HCT116 (cell line): ENCODE measurements at regions not wholly inside any gene's neighbourhood (a gene's known extent, or its start where the extent isn't known, plus 50 kb on each side); places are given as distances from the start of the nearest gene placed in this dataset.

ENCODE experiments used
- ATAC-seq: fragments of 200-7000 bp; cut with Tn5 transposase; 2 replicates; pipeline ENCODE4 v1.9.1; 2020; ENCODE audit warnings: mild to moderate bottlenecking, moderate library complexity
- BruUV-seq: library from RNA; stranded (reverse); fragments of 400-500 nt; replicated peaks from 2 replicates; lab custom pipeline; 2021; lab: Mats Ljungman, UMichigan
- CTCF ChIA-PET: fragments of 300-600 bp; sonication (Branson Sonifier 250); formaldehyde crosslinking; loops from one replicate; lab custom pipeline; 2021; ENCODE audit warnings: antibody characterized with exemption; lab: Charles Lee
- POLR2A ChIA-PET: fragments of 300-600, 350-600 bp; sonication (Branson Sonifier 250); formaldehyde crosslinking; loops from one replicate; lab custom pipeline; 2021; ENCODE audit warnings: antibody characterized with exemption; lab: Charles Lee
- RAD21 ChIA-PET, 2 experiments: fragments of 300-600 bp; sonication (Branson Sonifier 250); formaldehyde crosslinking; loops; one replicate each; lab custom pipeline; 2023; ENCODE audit warnings: low total read pairs in 2 of 2; ENCODE audit not compliant: uncharacterized antibody in 2 of 2, unreplicated experiment in 2 of 2, low non-redundant PET in 1 of 2; lab: Charles Lee
- DNase-seq: peaks from one replicate; pipeline ENCODE4 v3.0.0-alpha.2; 2010; ENCODE audit warnings: low read depth, low spot score
- H2AFZ ChIP-seq: fragments of 200-600 bp; shearing (Covaris generic), sonication (generic); 2 replicates; pipeline ENCODE4 v1.6.1; 2017; ENCODE audit warnings: low read depth, mixed run types, mixed read lengths, antibody characterized with exemption, low read length; ENCODE audit not compliant: poor library complexity, severe bottlenecking
- H3K27ac ChIP-seq: 2 replicates; pipeline ENCODE4 v1.5.1; 2012; ENCODE audit warnings: low read depth, low read length
- H3K27me3 ChIP-seq: fragments of 200-600 bp; sonication (generic); 2 replicates; pipeline ENCODE4 v1.6.1; 2016; ENCODE audit warnings: mixed run types, low read length, mixed read lengths; ENCODE audit not compliant: insufficient read depth
- H3K36me3 ChIP-seq, 2 experiments: fragments of 200-500 bp in 1 of 2; fragments of 200-600 bp in 1 of 2; sonication (Bioruptor generic) in 1 of 2; sonication (generic) in 1 of 2; 2 replicates each; pipeline versions ENCODE4 v1.5.1 to v1.6.1; 2014 to 2016; ENCODE audit warnings: low read length in 2 of 2, inconsistent platforms in 1 of 2, mixed read lengths in 1 of 2, mixed run types in 1 of 2; ENCODE audit not compliant: insufficient read depth in 2 of 2, control insufficient read depth in 1 of 2
- H3K4me1 ChIP-seq, 2 experiments: fragments of 200-600 bp in 1 of 2; sonication (generic) in 1 of 2; 2 replicates each; pipeline versions ENCODE4 v1.5.1 to v1.6.1; 2012 to 2017; ENCODE audit warnings: low read length in 2 of 2, inconsistent platforms in 1 of 2, mild to moderate bottlenecking in 1 of 2, mixed read lengths in 1 of 2, mixed run types in 1 of 2, moderate library complexity in 1 of 2; ENCODE audit not compliant: insufficient read depth in 2 of 2, control insufficient read depth in 1 of 2
- H3K4me2 ChIP-seq: fragments of 200-600 bp; sonication (generic); 2 replicates; pipeline ENCODE4 v1.6.1; 2017; ENCODE audit warnings: mixed run types, low read length, mixed read lengths
- H3K4me3 ChIP-seq, 2 experiments: fragments of 200-600 bp in 1 of 2; sonication (generic) in 1 of 2; replicated peaks in 1 of 2; 2 replicates each; pipeline ENCODE4 v1.5.1; 2011 to 2016; ENCODE audit warnings: low read length in 2 of 2, control low read depth in 1 of 2, low read depth in 1 of 2, mild to moderate bottlenecking in 1 of 2, mixed read lengths in 1 of 2, mixed run types in 1 of 2
- H3K79me2 ChIP-seq: fragments of 200-600 bp; sonication (generic); 2 replicates; pipeline ENCODE4 v1.6.1; 2017; ENCODE audit warnings: mild to moderate bottlenecking, mixed run types, low read length, moderate library complexity, mixed read lengths; ENCODE audit not compliant: insufficient read depth
- H3K9ac ChIP-seq: fragments of 200-600 bp; sonication (generic); 2 replicates; pipeline ENCODE4 v1.6.1; 2016; ENCODE audit warnings: low read length, mixed read lengths
- H3K9me2 ChIP-seq: fragments of 200-600 bp; sonication (generic), shearing (Covaris generic); 2 replicates; pipeline ENCODE4 v1.6.1; 2017; ENCODE audit warnings: mixed run types, mild to moderate bottlenecking, moderate library complexity; ENCODE audit not compliant: insufficient read depth
- H3K9me3 ChIP-seq, 2 experiments: fragments of 200-500 bp in 1 of 2; fragments of 200-600 bp in 1 of 2; sonication (Bioruptor generic) in 1 of 2; sonication (generic) in 1 of 2; 2 replicates each; pipeline ENCODE4 v1.6.1; 2014 to 2017; ENCODE audit warnings: low read length in 2 of 2, mixed read lengths in 2 of 2, inconsistent platforms in 1 of 2, low read depth in 1 of 2, mild to moderate bottlenecking in 1 of 2, mixed run types in 1 of 2, moderate library complexity in 1 of 2; ENCODE audit not compliant: control insufficient read depth in 1 of 2, insufficient read depth in 1 of 2
- H4K20me1 ChIP-seq: fragments of 200-600 bp; sonication (generic), shearing (Covaris generic); 2 replicates; pipeline ENCODE4 v1.6.1; 2017; ENCODE audit warnings: mixed run types, mild to moderate bottlenecking, moderate library complexity; ENCODE audit not compliant: insufficient read depth
- CBX3 ChIP-seq: IDR thresholded peaks from 2 replicates; pipeline ENCODE4 v1.6.1; 2012; ENCODE audit warnings: low read depth
- CTCF ChIP-seq, 3 experiments: fragments of 200-600 bp in 1 of 3; sonication (generic) in 1 of 3; IDR thresholded peaks in 2 of 3; conservative IDR thresholded peaks in 1 of 3; 2 replicates each; pipeline ENCODE4 v1.5.1; 2012 to 2017; ENCODE audit warnings: low read depth in 2 of 3, low read length in 2 of 3, antibody characterized with exemption in 1 of 3, borderline replicate concordance in 1 of 3, control low read depth in 1 of 3, mild to moderate bottlenecking in 1 of 3, mixed read lengths in 1 of 3, mixed run types in 1 of 3, moderate library complexity in 1 of 3; ENCODE audit not compliant: insufficient read depth in 1 of 3
- FOSL1 ChIP-seq: IDR thresholded peaks from 2 replicates; pipeline ENCODE4 v1.6.1; 2012; ENCODE audit warnings: low read depth
- MAX ChIP-seq: IDR thresholded peaks from 2 replicates; pipeline ENCODE4 v1.6.1; 2012
- POLR2AphosphoS5 ChIP-seq: IDR thresholded peaks from 2 replicates; pipeline ENCODE4 v1.6.1; 2011; ENCODE audit warnings: mild to moderate bottlenecking, low read depth, low read length, moderate library complexity
- SIN3A ChIP-seq: IDR thresholded peaks from 2 replicates; pipeline ENCODE4 v1.6.1; 2012; ENCODE audit warnings: low read depth
- SRF ChIP-seq: IDR thresholded peaks from 2 replicates; pipeline ENCODE4 v1.6.1; 2012; ENCODE audit warnings: low read depth
- intact Hi-C: fragments of 100-400 bp; cut with micrococcal nuclease; formaldehyde crosslinking; loops from 2 replicates; pipeline ENCODE4 v1.10.0; 2022
- TF ChIP-seq, protein P1 (sequence below): IDR thresholded peaks from 2 replicates; pipeline ENCODE4 v1.6.1; 2011; ENCODE audit warnings: mild to moderate bottlenecking, low read length, moderate library complexity; ENCODE audit not compliant: insufficient replicate concordance; ENCODE audit errors: extremely low read depth

GRCh38 chr9:81384911-81385310 is 304.4 kb downstream of the TLE1 start:
- TF ChIP-seq POLR2AphosphoS5: no peak
- ChIA-PET POLR2A (no interaction called here), CTCF (no interaction called here), RAD21 (no interaction called here)
- BruUV-seq: no TSS peak
- intact Hi-C loops: no loop called here
- Histone ChIP-seq H2AFZ (no peak overlapping the region), H3K36me3 (no peaks in the 10 kb centered on the region), H3K9ac (no peak overlapping the region), H3K9me3 (no peaks in the 10 kb centered on the region), H3K79me2 (no peaks in the 10 kb centered on the region), H4K20me1 (no peaks in the 10 kb centered on the region), H3K27ac (no peak overlapping the region), H3K4me1 (peaks cover 6 to 11% of the 10 kb centered on the region in 2 experiments; a peak in 3 of 4 replicates), H3K9me2 (no peaks in the 10 kb centered on the region), H3K4me2 (no peak overlapping the region), H3K4me3 (no peak overlapping the region), H3K27me3 (no peaks in the 10 kb centered on the region)
- no peak for ATAC-seq
- no peak for DNase-seq

- TF ChIP-seq FOSL1: no peak
- TF ChIP-seq MAX: no peak
- Histone ChIP-seq H3K9ac (no peak overlapping the region), H3K4me2 (no peak overlapping the region), H2AFZ (no peak overlapping the region), H3K9me2 (no peaks in the 10 kb centered on the region), H3K9me3 (no peaks in the 10 kb centered on the region), H3K4me1 (no peaks in the 10 kb centered on the region), H3K79me2 (no peaks in the 10 kb centered on the region), H3K27me3 (no peaks in the 10 kb centered on the region), H3K36me3 (no peaks in the 10 kb centered on the region), H3K27ac (no peak overlapping the region), H3K4me3 (no peak overlapping the region), H4K20me1 (no peaks in the 10 kb centered on the region)
- intact Hi-C loops: no loop called here
- ATAC-seq (no peak), DNase-seq (no peak)
- ChIA-PET RAD21 (no interaction called here), POLR2A (no interaction called here), CTCF (no interaction called here)
- no TSS peak for BruUV-seq
Measured at GRCh38 chr9:81382281-81382680, 307.1 kb downstream of the TLE1 start.

DNA sequence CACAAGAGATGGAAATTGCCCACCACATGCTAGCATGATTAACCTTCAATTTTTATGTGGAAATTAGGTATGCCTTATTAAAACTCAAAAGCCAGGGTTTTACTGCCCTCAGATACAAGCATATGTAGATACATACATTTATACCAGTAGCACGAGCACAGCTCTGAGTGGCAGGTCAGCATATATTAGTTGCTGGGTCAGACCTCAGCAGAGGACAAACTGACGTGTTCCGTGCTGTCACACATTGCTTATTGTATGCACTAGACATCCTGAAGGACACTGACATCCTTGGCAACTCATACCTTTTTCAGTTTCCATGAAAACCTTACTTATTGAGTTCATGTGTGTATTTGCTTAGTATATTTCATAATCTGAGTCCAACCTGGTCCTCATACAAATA is 307.7 kb downstream of the TLE1 start:
- BruUV-seq: no TSS peak
- H3K27ac ChIP-seq: no peak overlapping the region
- no peaks in the 10 kb centered on the region for H3K27me3 ChIP-seq
- DNase-seq: no peak
- no peaks in the 10 kb centered on the region for H3K79me2 ChIP-seq
- ChIA-PET POLR2A (no interaction called here), RAD21 (no interaction called here), CTCF (no interaction called here)
- no peak overlapping the region for H3K4me2 ChIP-seq
- H3K4me1 ChIP-seq: no peaks in the 10 kb centered on the region
- H3K4me3 ChIP-seq: no peak overlapping the region
- no peaks in the 10 kb centered on the region for H3K9me3 ChIP-seq
- H3K9me2 ChIP-seq: no peaks in the 10 kb centered on the region
- no peak overlapping the region for H3K9ac ChIP-seq
- no peak for ATAC-seq
- H4K20me1 ChIP-seq: no peaks in the 10 kb centered on the region
- TF ChIP-seq MAX (no peak), CTCF (IDR thresholded peaks at IDR 0.05 in 2 of 3, conservative IDR thresholded peaks at IDR 0.05 in 1 of 3; ENCODE audit: borderline replicate concordance in 1 of 3, insufficient read depth in 1 of 3, low read depth in 2 of 3, low read length in 2 of 3) (no peak), SRF (no peak), CBX3 (no peak), SIN3A (no peak)
- TF ChIP-seq, protein P1, sequence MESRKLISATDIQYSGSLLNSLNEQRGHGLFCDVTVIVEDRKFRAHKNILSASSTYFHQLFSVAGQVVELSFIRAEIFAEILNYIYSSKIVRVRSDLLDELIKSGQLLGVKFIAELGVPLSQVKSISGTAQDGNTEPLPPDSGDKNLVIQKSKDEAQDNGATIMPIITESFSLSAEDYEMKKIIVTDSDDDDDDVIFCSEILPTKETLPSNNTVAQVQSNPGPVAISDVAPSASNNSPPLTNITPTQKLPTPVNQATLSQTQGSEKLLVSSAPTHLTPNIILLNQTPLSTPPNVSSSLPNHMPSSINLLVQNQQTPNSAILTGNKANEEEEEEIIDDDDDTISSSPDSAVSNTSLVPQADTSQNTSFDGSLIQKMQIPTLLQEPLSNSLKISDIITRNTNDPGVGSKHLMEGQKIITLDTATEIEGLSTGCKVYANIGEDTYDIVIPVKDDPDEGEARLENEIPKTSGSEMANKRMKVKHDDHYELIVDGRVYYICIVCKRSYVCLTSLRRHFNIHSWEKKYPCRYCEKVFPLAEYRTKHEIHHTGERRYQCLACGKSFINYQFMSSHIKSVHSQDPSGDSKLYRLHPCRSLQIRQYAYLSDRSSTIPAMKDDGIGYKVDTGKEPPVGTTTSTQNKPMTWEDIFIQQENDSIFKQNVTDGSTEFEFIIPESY: no peak
- no peaks in the 10 kb centered on the region for H3K36me3 ChIP-seq
- intact Hi-C loops: no loop called here
- H2AFZ ChIP-seq: no peak overlapping the region
